IMR-90 (cell line): ENCODE measurements at regions not wholly inside any gene's neighbourhood (a gene's known extent, or its start where the extent isn't known, plus 50 kb on each side); places are given as distances from the start of the nearest gene placed in this dataset.

Experiments
- ATAC-seq: fragments of 200-7000 bp; cut with Tn5 transposase; 2 replicates; pipeline ENCODE4 v1.9.1; 2020; ENCODE audit warnings: low read depth, mild to moderate bottlenecking, moderate library complexity
- BruUV-seq: library from RNA; stranded (reverse); fragments of 400-500 nt; replicated peaks from 2 replicates; lab custom pipeline; 2021; lab: Mats Ljungman, UMichigan
- CTCF ChIA-PET: fragments of 300-600 bp; formaldehyde crosslinking; extraction: SDS; loops from one replicate; lab custom pipeline; 2021; ENCODE audit warnings: antibody characterized with exemption; lab: Yijun Ruan, JAX
- POLR2A ChIA-PET: fragments of 300-600 bp; sonication (Branson Sonifier 250); formaldehyde crosslinking; loops from one replicate; lab custom pipeline; 2022; ENCODE audit warnings: antibody characterized with exemption; ENCODE audit not compliant: unreplicated experiment; lab: Charles Lee
- DNase-seq: peaks from one replicate; pipeline ENCODE4 v3.0.0; 2013
- H2AFZ ChIP-seq: replicated peaks from 2 replicates; pipeline ENCODE3; 2013; ENCODE audit warnings: low read length, mild to moderate bottlenecking; ENCODE audit not compliant: poor library complexity
- H2AK5ac ChIP-seq: 2 replicates; pipeline ENCODE4 v1.6.1; 2013; ENCODE audit warnings: low read depth, low read length, inconsistent platforms
- H2AK9ac ChIP-seq: replicated peaks from 2 replicates; pipeline ENCODE3; 2013; ENCODE audit warnings: mild to moderate bottlenecking, low read depth, low read length, moderate library complexity; ENCODE audit not compliant: poor library complexity
- H2BK120ac ChIP-seq: 2 replicates; pipeline ENCODE4 v1.6.1; 2013; ENCODE audit warnings: low read depth, low read length, inconsistent platforms
- H2BK15ac ChIP-seq: 3 replicates; pipeline ENCODE4 v1.6.1; 2013; ENCODE audit warnings: low read depth, low read length, inconsistent platforms
- H2BK20ac ChIP-seq: 2 replicates; pipeline ENCODE4 v1.6.1; 2013; ENCODE audit warnings: low read depth, mild to moderate bottlenecking, inconsistent platforms, low read length, moderate library complexity
- H2BK5ac ChIP-seq: 2 replicates; pipeline ENCODE4 v1.6.1; 2013; ENCODE audit warnings: mild to moderate bottlenecking, low read depth, low read length, inconsistent platforms; ENCODE audit not compliant: poor library complexity, severe bottlenecking
- H3K14ac ChIP-seq: replicated peaks from 2 replicates; pipeline ENCODE4 v1.6.1; 2013; ENCODE audit warnings: low read depth, low read length, inconsistent platforms
- H3K18ac ChIP-seq: 2 replicates; pipeline ENCODE4 v1.6.1; 2013; ENCODE audit warnings: low read depth, low read length, control low read depth
- H3K23ac ChIP-seq: 2 replicates; pipeline ENCODE4 v1.6.1; 2013; ENCODE audit warnings: low read depth, low read length, inconsistent platforms
- H3K27ac ChIP-seq: 2 replicates; pipeline ENCODE4 v1.5.1; 2013; ENCODE audit warnings: mild to moderate bottlenecking, control low read depth, low read length; ENCODE audit not compliant: insufficient read depth
- H3K27me3 ChIP-seq: 2 replicates; pipeline ENCODE4 v1.6.1; 2013; ENCODE audit warnings: low read length; ENCODE audit not compliant: control insufficient read depth, insufficient read depth
- H3K36me3 ChIP-seq: 2 replicates; pipeline ENCODE4 v1.6.1; 2013; ENCODE audit warnings: low read length, mixed read lengths; ENCODE audit not compliant: control insufficient read depth, insufficient read depth
- H3K4ac ChIP-seq: 2 replicates; pipeline ENCODE4 v1.6.1; 2013; ENCODE audit warnings: low read depth, low read length, inconsistent platforms
- H3K4me1 ChIP-seq: 2 replicates; pipeline ENCODE4 v1.6.1; 2013; ENCODE audit warnings: low read length, mixed read lengths; ENCODE audit not compliant: control insufficient read depth, insufficient read depth
- H3K4me2 ChIP-seq: 2 replicates; pipeline ENCODE4 v1.6.1; 2013; ENCODE audit warnings: low read depth, mild to moderate bottlenecking, control low read depth, low read length, moderate library complexity
- H3K4me3 ChIP-seq: 2 replicates; pipeline ENCODE4 v1.5.1; 2013; ENCODE audit warnings: low read depth, mild to moderate bottlenecking, control low read depth, low read length, moderate library complexity; ENCODE audit not compliant: insufficient read depth
- H3K56ac ChIP-seq: 2 replicates; pipeline ENCODE4 v1.6.1; 2013; ENCODE audit warnings: low read length, inconsistent platforms; ENCODE audit not compliant: insufficient read depth; ENCODE audit errors: extremely low read depth
- H3K79me1 ChIP-seq, 2 experiments: 2 replicates each; pipeline ENCODE4 v1.6.1; 2013; ENCODE audit warnings: low read length in 2 of 2, inconsistent platforms in 1 of 2, low read depth in 1 of 2
- H3K9ac ChIP-seq: 2 replicates; pipeline ENCODE4 v1.6.1; 2013; ENCODE audit warnings: low read depth, low read length, control low read depth
- H3K9me1 ChIP-seq: 2 replicates; pipeline ENCODE4 v1.6.1; 2013; ENCODE audit warnings: low read length, inconsistent platforms; ENCODE audit not compliant: insufficient read depth
- H3K9me3 ChIP-seq: 2 replicates; pipeline ENCODE4 v1.6.1; 2013; ENCODE audit warnings: low read length; ENCODE audit not compliant: control insufficient read depth, insufficient read depth
- H4K20me1 ChIP-seq: 2 replicates; pipeline ENCODE4 v1.6.1; 2013; ENCODE audit warnings: low read length, inconsistent platforms; ENCODE audit not compliant: insufficient read depth
- H4K5ac ChIP-seq: 2 replicates; pipeline ENCODE4 v1.6.1; 2013; ENCODE audit warnings: mild to moderate bottlenecking, low read depth, low read length, control low read depth
- H4K8ac ChIP-seq, 2 experiments: 2 replicates each; pipeline ENCODE4 v1.6.1; 2013; ENCODE audit warnings: low read depth in 2 of 2, low read length in 2 of 2, control low read depth in 1 of 2, inconsistent platforms in 1 of 2
- H4K91ac ChIP-seq: 2 replicates; pipeline ENCODE4 v1.6.1; 2013; ENCODE audit warnings: low read depth, low read length, inconsistent platforms; ENCODE audit not compliant: insufficient read depth
- CEBPB ChIP-seq: IDR thresholded peaks from 2 replicates; pipeline ENCODE4 v1.6.1; 2012; ENCODE audit warnings: low read depth, low read length, improper control_type of control experiment
- FOS ChIP-seq: fragments of 150-350 bp; IDR thresholded peaks from 2 replicates; pipeline ENCODE4 v1.6.1; 2016; ENCODE audit warnings: low read depth, low read length
- WGBS, 2 experiments: methylation state at CpG; one replicate each; pipeline versions ENCODE4 v1.1.5 to v1.1.7; 2013; ENCODE audit warnings: missing lambda C conversion rate in 2 of 2; ENCODE audit not compliant: insufficient read length in 1 of 2; ENCODE audit errors: extremely low coverage in 2 of 2; 5-methylcytosine and 5-hydroxymethylcytosine counted together
- dilution Hi-C: fragments of 300-500 bp; cut with HindIII; formaldehyde crosslinking; loops from one replicate; pipeline ENCODE4 v1.14.3; 2018; ENCODE audit warnings: low sequenced_read_pairs; ENCODE audit not compliant: unreplicated experiment
- in situ Hi-C: fragments of 300-500 bp; cut with MboI; formaldehyde crosslinking; loops from 3 replicates; pipeline ENCODE4 v1.14.3; 2019; ENCODE audit warnings: low sequenced_read_pairs, inconsistent platforms, mixed read lengths
- intact Hi-C: fragments of 100-400 bp; cut with micrococcal nuclease; formaldehyde crosslinking; loops from 2 replicates; pipeline ENCODE4 v1.10.0; 2022

GRCh38 chr2:205889114-205889513 is 196.9 kb downstream of the INO80D start:
- no peaks in the 10 kb centered on the region for H4K20me1 ChIP-seq
- H3K4me3 ChIP-seq = no peak overlapping the region
- no peak overlapping the region for H2BK20ac ChIP-seq
- H2BK15ac ChIP-seq = no peak overlapping the region
- WGBS, 2 experiments = no CpG with 5 or more reads among the region's 3 CpGs
- no peak overlapping the region for H2AK5ac ChIP-seq
- H3K4ac ChIP-seq = no peak overlapping the region
- H3K27ac ChIP-seq = no peak overlapping the region
- no peak overlapping the region for H2AFZ ChIP-seq
- intact Hi-C loops = loop anchor here (5.0 kb wide), 1 partner anchor 1562 kb away; no protein-coding TSS in a partner anchor
- no peaks in the 10 kb centered on the region; the same call in 1 of the 2 replicates for H3K4me1 ChIP-seq
- H2BK5ac ChIP-seq = no peak overlapping the region
- peaks cover 13% of the 10 kb centered on the region for H3K27me3 ChIP-seq
- no peak overlapping the region for H3K18ac ChIP-seq
- DNase-seq (peak; percentile 12), ATAC-seq (no peak)
- H3K9ac ChIP-seq = no peak overlapping the region
- H3K79me1 ChIP-seq = no peaks in the 10 kb centered on the region
- no peak overlapping the region for H2AK9ac ChIP-seq
- no peak overlapping the region for H3K14ac ChIP-seq
- in situ Hi-C loops = loop anchor here (10.0 kb wide), 1 partner anchor 114 kb away; no protein-coding TSS in a partner anchor
- no peak overlapping the region for H3K23ac ChIP-seq
- H3K9me1 ChIP-seq = no peaks in the 10 kb centered on the region
- BruUV-seq = no TSS peak
- ChIA-PET POLR2A (no interaction called here), CTCF (no interaction called here)
- dilution Hi-C loops = no loop called here
- H4K5ac ChIP-seq = no peak overlapping the region
- H3K36me3 ChIP-seq = no peaks in the 10 kb centered on the region
- H3K4me2 ChIP-seq = no peak overlapping the region
- no peak overlapping the region for H4K91ac ChIP-seq
- no peak overlapping the region for H3K56ac ChIP-seq
- no peak overlapping the region for H2BK120ac ChIP-seq
- H4K8ac ChIP-seq = no peak overlapping the region
- TF ChIP-seq CEBPB (peak; percentile 67), FOS (no peak)
- H3K9me3 ChIP-seq = no peaks in the 10 kb centered on the region
